GM23338 (cell line): ENCODE measurements at regions not wholly inside any gene's neighbourhood (a gene's known extent, or its start where the extent isn't known, plus 50 kb on each side); places are given as distances from the start of the nearest gene placed in this dataset.
"Not testable (repeated sequence)": the region's sequence is repeated elsewhere in the genome, so short reads cannot be mapped to it uniquely, and the experiment has no call there.

Source experiments
- ATAC-seq: fragments of 200-7000 bp; cut with Tn5 transposase; 3 replicates; pipeline ENCODE4 v1.9.1; 2020
- DNase-seq: peaks from one replicate; pipeline ENCODE4 v3.0.0-alpha.2; 2015; ENCODE audit warnings: low spot score
- H2AFZ ChIP-seq: fragments of 200-600 bp; sonication (generic); 2 replicates; pipeline ENCODE4 v1.8.0; 2016; ENCODE audit warnings: antibody characterized with exemption, mild to moderate bottlenecking, moderate library complexity
- H3F3A ChIP-seq: fragments of 200-600 bp; sonication (generic); replicated peaks from 2 replicates; pipeline ENCODE4 v1.8.0; 2017; ENCODE audit warnings: antibody characterized with exemption, mixed run types, low read depth
- H3K27ac ChIP-seq: fragments of 200-600 bp; sonication (generic); 2 replicates; pipeline ENCODE4 v1.6.1; 2016; ENCODE audit warnings: low read depth
- H3K27me3 ChIP-seq: fragments of 200-600 bp; sonication (generic); 2 replicates; pipeline ENCODE4 v1.8.0; 2016; ENCODE audit warnings: mild to moderate bottlenecking, mixed run types, moderate library complexity; ENCODE audit not compliant: insufficient read depth
- H3K36me3 ChIP-seq: fragments of 200-600 bp; sonication (generic); 2 replicates; pipeline ENCODE4 v1.8.0; 2016; ENCODE audit warnings: mild to moderate bottlenecking; ENCODE audit not compliant: insufficient read depth
- H3K4me1 ChIP-seq: fragments of 200-600 bp; sonication (generic); 2 replicates; pipeline ENCODE4 v1.8.0; 2016; ENCODE audit warnings: mild to moderate bottlenecking, moderate library complexity; ENCODE audit not compliant: insufficient read depth
- H3K4me2 ChIP-seq: fragments of 200-600 bp; sonication (generic); 2 replicates; pipeline ENCODE4 v1.7.1; 2017; ENCODE audit warnings: mixed run types
- H3K4me3 ChIP-seq: fragments of 200-600 bp; sonication (generic); 2 replicates; pipeline ENCODE4 v1.6.1; 2016; ENCODE audit warnings: mixed run types
- H3K79me2 ChIP-seq: fragments of 200-600 bp; sonication (generic); replicated peaks from 2 replicates; pipeline ENCODE4 v1.8.0; 2017; ENCODE audit warnings: mild to moderate bottlenecking; ENCODE audit not compliant: insufficient read depth
- H3K9me2 ChIP-seq: fragments of 200-600 bp; sonication (generic); 2 replicates; pipeline ENCODE4 v1.8.0; 2017; ENCODE audit not compliant: insufficient read depth
- H4K20me1 ChIP-seq: fragments of 200-600 bp; sonication (generic); replicated peaks from 2 replicates; pipeline ENCODE4 v1.8.0; 2017; ENCODE audit warnings: mild to moderate bottlenecking; ENCODE audit not compliant: insufficient read depth
- H3K27ac Mint-ChIP-seq: 2 replicates; pipeline ENCODE4 v1.8.0; 2020; ENCODE audit warnings: inconsistent platforms, mild to moderate bottlenecking, moderate library complexity, mixed read lengths
- H3K27me3 Mint-ChIP-seq: 3 replicates; pipeline ENCODE4 v1.8.0; 2022; ENCODE audit warnings: low read depth, mild to moderate bottlenecking, moderate library complexity, mixed read lengths, inconsistent platforms; ENCODE audit not compliant: insufficient read depth, poor library complexity
- H3K36me3 Mint-ChIP-seq: 3 replicates; pipeline ENCODE4 v1.8.0; 2021; ENCODE audit warnings: low read depth, mild to moderate bottlenecking, inconsistent platforms, moderate library complexity, mixed read lengths
- H3K4me1 Mint-ChIP-seq: 3 replicates; pipeline ENCODE4 v1.8.0; 2020; ENCODE audit warnings: mild to moderate bottlenecking, inconsistent platforms, mixed read lengths
- H3K4me3 Mint-ChIP-seq: 3 replicates; pipeline ENCODE4 v1.8.0; 2021; ENCODE audit warnings: moderate library complexity, mild to moderate bottlenecking, inconsistent platforms, mixed read lengths
- H3K9me3 Mint-ChIP-seq: 3 replicates; pipeline ENCODE4 v1.8.0; 2020; ENCODE audit warnings: moderate library complexity, mild to moderate bottlenecking, inconsistent platforms, mixed read lengths

- not testable (repeated sequence) for ATAC-seq, H3K27me3 Mint-ChIP-seq, H4K20me1 ChIP-seq, H3K36me3 Mint-ChIP-seq, H3K27me3 ChIP-seq, H3K36me3 ChIP-seq, H3K4me3 ChIP-seq, H3K4me3 Mint-ChIP-seq, H3K4me1 ChIP-seq, H3K4me1 Mint-ChIP-seq, H3K79me2 ChIP-seq, H3K9me2 ChIP-seq, H3K27ac Mint-ChIP-seq, H3K9me3 Mint-ChIP-seq, H3K4me2 ChIP-seq, DNase-seq, H3F3A ChIP-seq, H2AFZ ChIP-seq, H3K27ac ChIP-seq
These were observed 73.1 kb downstream of the SYT15B start for GRCh38 chr10:47690304-47690703.

DNA sequence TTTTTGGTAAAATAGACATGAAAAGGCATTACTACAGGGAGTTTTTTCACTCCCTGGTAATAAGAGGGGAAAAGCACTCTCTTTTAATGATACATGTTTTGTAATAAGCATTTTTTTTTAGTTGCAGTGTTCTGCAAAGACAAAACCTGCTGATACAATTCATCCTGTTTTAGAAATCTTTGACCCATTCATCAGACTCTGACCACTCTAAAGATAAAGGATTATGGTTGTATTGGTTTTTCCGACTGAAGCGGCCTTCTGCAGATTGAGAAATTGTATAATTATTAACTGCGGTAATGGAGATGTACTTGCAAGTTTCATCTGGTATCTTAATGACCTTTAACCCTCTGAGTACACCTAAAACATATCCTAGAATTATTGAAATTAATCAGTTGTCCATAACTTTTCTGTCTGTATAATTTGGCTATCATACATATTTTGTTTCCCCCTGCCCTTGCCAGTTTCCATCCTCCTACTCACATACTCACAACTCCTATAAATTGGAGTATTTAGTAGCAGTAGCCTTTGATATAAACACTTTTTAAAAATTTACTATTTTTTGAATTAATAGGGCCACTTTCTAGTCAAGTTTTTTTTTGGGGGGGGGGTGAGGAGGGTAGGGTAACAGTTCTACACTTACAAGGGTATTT lies 79.4 kb downstream of the SYT15B start:
- ATAC-seq, H3K27ac ChIP-seq, H3K4me3 Mint-ChIP-seq, H3K4me3 ChIP-seq, H4K20me1 ChIP-seq, H3K79me2 ChIP-seq, H3K4me2 ChIP-seq, H2AFZ ChIP-seq, H3K9me2 ChIP-seq, H3K27me3 ChIP-seq, H3K36me3 Mint-ChIP-seq, DNase-seq, H3K27ac Mint-ChIP-seq, H3K4me1 ChIP-seq, H3K4me1 Mint-ChIP-seq, H3K36me3 ChIP-seq, H3K27me3 Mint-ChIP-seq, H3K9me3 Mint-ChIP-seq, H3F3A ChIP-seq: not testable (repeated sequence)

DNA sequence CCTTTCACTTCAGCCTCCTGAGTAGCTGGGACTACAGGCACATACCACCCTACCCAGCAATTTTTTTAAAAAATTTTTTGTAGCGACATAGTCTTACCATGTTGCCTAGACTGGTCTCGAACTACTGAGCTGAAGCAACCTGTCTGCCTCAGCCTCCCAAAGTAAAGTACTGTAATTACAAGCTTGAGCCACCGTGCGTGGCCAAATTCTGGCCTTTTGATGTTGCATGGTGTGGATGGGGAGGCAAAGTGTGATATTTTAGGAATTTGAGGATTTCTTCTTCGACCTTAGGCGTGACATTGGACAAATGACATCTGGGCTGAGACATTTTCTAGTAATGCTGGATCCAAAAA lies 81.8 kb downstream of the SYT15B start:
- H3K27ac ChIP-seq, H3K36me3 ChIP-seq, H2AFZ ChIP-seq, H3K79me2 ChIP-seq, H4K20me1 ChIP-seq, H3F3A ChIP-seq, H3K4me2 ChIP-seq, H3K27me3 Mint-ChIP-seq, DNase-seq, H3K4me3 ChIP-seq, H3K4me1 ChIP-seq, H3K9me2 ChIP-seq, H3K4me3 Mint-ChIP-seq, H3K4me1 Mint-ChIP-seq, H3K9me3 Mint-ChIP-seq, H3K27ac Mint-ChIP-seq, H3K36me3 Mint-ChIP-seq, H3K27me3 ChIP-seq: not testable (repeated sequence)
- ATAC-seq: peak; percentile 32; the same call in 1 of the 3 replicates

GRCh38 chr10:47680848-47681637 lies 82.3 kb downstream of the SYT15B start:
- H3F3A ChIP-seq, H4K20me1 ChIP-seq, DNase-seq, H3K4me1 ChIP-seq, H3K27ac Mint-ChIP-seq, H3K27ac ChIP-seq, H3K4me2 ChIP-seq, H3K79me2 ChIP-seq, H3K4me3 ChIP-seq, ATAC-seq, H3K4me3 Mint-ChIP-seq, H3K9me2 ChIP-seq, H3K27me3 Mint-ChIP-seq, H3K36me3 ChIP-seq, H3K27me3 ChIP-seq, H2AFZ ChIP-seq, H3K4me1 Mint-ChIP-seq, H3K9me3 Mint-ChIP-seq, H3K36me3 Mint-ChIP-seq: not testable (repeated sequence)

- H3K79me2 ChIP-seq, H3K4me3 ChIP-seq, H3K9me3 Mint-ChIP-seq, H3K9me2 ChIP-seq, H2AFZ ChIP-seq, H3F3A ChIP-seq, H3K27ac Mint-ChIP-seq, H3K4me1 Mint-ChIP-seq, H3K4me3 Mint-ChIP-seq, H3K36me3 ChIP-seq, ATAC-seq, DNase-seq, H3K27me3 Mint-ChIP-seq, H3K27me3 ChIP-seq, H3K4me2 ChIP-seq, H3K4me1 ChIP-seq, H3K36me3 Mint-ChIP-seq, H3K27ac ChIP-seq, H4K20me1 ChIP-seq: not testable (repeated sequence)
These were observed 87.3 kb downstream of the SYT15B start for GRCh38 chr10:47676102-47676501.

- H3K9me3 Mint-ChIP-seq, H4K20me1 ChIP-seq, H3K4me1 ChIP-seq, H3F3A ChIP-seq, H3K4me3 ChIP-seq, DNase-seq, H3K9me2 ChIP-seq, H3K36me3 Mint-ChIP-seq, H3K4me2 ChIP-seq, H3K36me3 ChIP-seq, H3K4me1 Mint-ChIP-seq, H3K27me3 ChIP-seq, H3K4me3 Mint-ChIP-seq, H2AFZ ChIP-seq, H3K27ac ChIP-seq, H3K79me2 ChIP-seq, H3K27ac Mint-ChIP-seq, H3K27me3 Mint-ChIP-seq, ATAC-seq: not testable (repeated sequence)
These were observed 87.8 kb downstream of the SYT15B start for GRCh38 chr10:47675577-47675976.
